ENCODE measurements at regions not wholly inside any gene's neighbourhood (a gene's known extent, or its start where the extent isn't known, plus 50 kb on each side); places are given as distances from the start of the nearest gene placed in this dataset.
A peak's percentile ranks its signal among the peaks of the same experiment; 100 is the strongest.

DNA sequence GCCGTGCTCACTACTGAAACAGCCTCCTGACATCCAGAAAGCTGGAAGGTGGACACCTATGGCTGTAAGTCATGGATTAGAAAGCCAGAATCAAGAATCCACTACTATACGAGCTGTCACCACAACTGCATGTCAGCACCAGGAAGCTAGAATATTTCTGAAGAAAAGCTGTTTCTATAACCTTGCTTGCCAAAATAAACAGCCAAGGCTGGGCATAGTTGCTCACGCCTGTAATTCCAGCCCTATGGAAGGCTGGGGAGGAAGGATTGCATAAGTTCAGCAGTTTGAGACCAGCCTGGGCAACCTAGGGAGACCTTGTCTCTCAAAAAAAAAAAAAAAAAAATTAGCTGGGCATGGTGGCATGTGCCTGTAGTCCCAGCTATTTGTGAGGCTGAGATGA is 96.3 kb upstream of the GAREM1 start:
- H3K27me3 Mint-ChIP-seq: peaks cover 15 to 28% (median 16%) of the 10 kb centered on the region in 3 donors
- H3K4me1 Mint-ChIP-seq: no peaks in the 10 kb centered on the region
- DNase-seq (no peak), ATAC-seq (ENCODE audit: low read depth in 2 of 2) (no peak)
- no peak overlapping the region for H3K4me3 Mint-ChIP-seq
- peaks cover 0 to 3% (median 0%) of the 10 kb centered on the region in 7 donors for H3K9me3 Mint-ChIP-seq
- H3K36me3 Mint-ChIP-seq: no peaks in the 10 kb centered on the region
- H3K27ac Mint-ChIP-seq: no peak overlapping the region

- Mint-ChIP-seq H3K36me3 (no peaks in the 10 kb centered on the region), H3K4me3 (no peak overlapping the region), H3K27me3 (peaks cover 15 to 26% (median 26%) of the 10 kb centered on the region in 3 donors), H3K27ac (no peak overlapping the region), H3K9me3 (no peaks in the 10 kb centered on the region), H3K4me1 (no peaks in the 10 kb centered on the region)
- ATAC-seq (ENCODE audit: low read depth in 2 of 2): no peak
- DNase-seq: no peak
These were observed 83.1 kb upstream of the GAREM1 start for GRCh38 chr18:32553640-32554365.

DNA sequence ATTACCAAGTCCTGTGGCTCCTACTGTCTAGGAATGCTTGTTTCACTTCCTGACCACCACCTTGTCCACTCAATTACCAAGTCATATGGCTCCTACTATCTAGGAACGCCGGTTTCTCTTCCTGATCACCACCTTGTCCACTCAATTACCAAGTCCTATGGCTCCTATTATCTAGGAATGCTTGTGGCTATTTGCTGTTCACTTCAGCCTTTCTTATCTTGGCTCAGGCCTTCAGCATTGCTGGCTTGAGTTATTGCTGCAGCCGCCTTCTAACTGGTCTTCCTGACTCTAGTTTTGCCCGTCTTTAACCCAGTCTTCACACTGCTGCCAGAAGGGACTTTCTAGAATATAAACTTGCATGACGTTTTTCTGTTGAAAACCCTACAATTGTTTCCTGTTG is 82.5 kb upstream of the GAREM1 start:
- Mint-ChIP-seq H3K4me1 (no peaks in the 10 kb centered on the region), H3K27me3 (peaks cover 20 to 32% (median 26%) of the 10 kb centered on the region in 3 donors), H3K36me3 (no peaks in the 10 kb centered on the region), H3K9me3 (no peaks in the 10 kb centered on the region), H3K4me3 (no peak overlapping the region), H3K27ac (no peak overlapping the region)
- no peak for ATAC-seq (ENCODE audit: low read depth in 2 of 2)
- no peak for DNase-seq

GRCh38 chr18:32552421-32553030 is 81.8 kb upstream of the GAREM1 start:
- H3K4me1 Mint-ChIP-seq: no peaks in the 10 kb centered on the region
- H3K27me3 Mint-ChIP-seq: peaks cover 21 to 33% (median 26%) of the 10 kb centered on the region in 3 donors
- H3K4me3 Mint-ChIP-seq: no peak overlapping the region
- DNase-seq (peak; percentile 33), ATAC-seq (ENCODE audit: low read depth in 2 of 2) (peak; percentile 56 to 59)
- peak overlapping the region in 1 of 6 donors; percentile 44 for H3K27ac Mint-ChIP-seq
- H3K36me3 Mint-ChIP-seq: no peaks in the 10 kb centered on the region
- H3K9me3 Mint-ChIP-seq: no peaks in the 10 kb centered on the region

DNA sequence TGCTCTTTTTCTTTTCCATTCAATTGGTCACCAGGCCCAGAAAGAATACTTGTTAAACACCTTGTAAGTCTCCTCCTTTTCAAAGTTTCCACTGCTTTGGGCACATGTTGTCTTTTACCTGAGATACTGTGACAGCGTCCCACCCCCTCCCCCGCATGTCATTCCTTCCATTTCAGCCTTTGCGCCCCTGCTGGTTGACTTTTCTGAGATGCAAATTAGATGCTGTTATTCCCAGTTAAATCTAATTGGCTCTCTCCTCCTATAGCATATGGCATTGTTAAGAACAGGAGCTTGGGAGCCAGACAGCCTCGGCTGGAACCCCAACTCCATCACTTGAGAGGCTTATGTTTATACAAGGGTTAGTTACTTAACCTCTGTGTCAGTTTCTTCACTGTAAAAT is 80.3 kb upstream of the GAREM1 start:
- ATAC-seq (ENCODE audit: low read depth in 2 of 2): no peak
- H3K4me3 Mint-ChIP-seq: no peak overlapping the region
- no peak for DNase-seq
- H3K36me3 Mint-ChIP-seq: no peaks in the 10 kb centered on the region
- H3K27me3 Mint-ChIP-seq: peaks cover 23 to 34% (median 27%) of the 10 kb centered on the region in 3 donors
- H3K27ac Mint-ChIP-seq: peak overlapping the region in 1 of 6 donors; percentile 2
- H3K4me1 Mint-ChIP-seq: no peaks in the 10 kb centered on the region
- no peaks in the 10 kb centered on the region for H3K9me3 Mint-ChIP-seq

DNA sequence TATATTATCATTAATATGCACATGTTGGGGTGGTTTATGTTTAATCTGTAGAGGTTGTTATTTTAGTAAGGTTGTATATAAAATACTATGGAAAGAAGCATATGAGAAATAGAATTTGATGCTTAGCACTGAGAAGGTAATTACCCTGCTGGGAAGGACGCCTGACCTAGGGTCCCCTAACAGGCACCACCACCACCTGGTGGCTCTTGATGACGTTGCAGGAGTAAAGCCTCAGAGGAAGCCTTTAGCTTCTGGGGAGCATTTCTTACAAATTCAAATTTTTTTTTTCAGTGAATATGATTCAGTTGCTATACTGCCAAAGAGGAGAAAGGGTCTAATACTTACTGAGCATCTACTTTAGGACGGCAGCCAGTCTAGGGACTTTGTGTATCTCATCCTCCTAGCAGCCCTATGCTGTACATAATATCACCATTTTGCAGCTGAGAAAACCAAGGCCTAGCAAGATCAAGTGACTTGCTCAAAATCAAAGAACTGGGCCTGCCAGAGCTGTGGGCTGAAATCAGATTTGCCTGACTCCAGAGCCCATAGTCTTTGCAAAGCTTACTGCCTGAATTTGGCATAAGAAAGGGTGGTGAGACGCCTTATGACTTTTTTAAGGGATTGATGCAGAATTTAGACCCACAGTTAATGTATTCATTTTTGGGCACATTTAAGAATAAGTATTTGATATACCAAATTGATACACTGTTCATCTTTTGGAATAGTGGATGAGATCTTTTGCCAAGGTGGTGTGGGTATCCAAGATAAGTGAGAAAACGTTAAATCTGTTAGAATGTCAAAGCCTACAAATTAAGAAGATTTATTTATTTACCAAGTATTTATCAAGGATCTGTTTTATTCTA is 78.8 kb upstream of the GAREM1 start:
- Mint-ChIP-seq H3K27ac (no peak overlapping the region), H3K27me3 (peaks cover 31 to 36% (median 33%) of the 10 kb centered on the region in 3 donors), H3K36me3 (no peaks in the 10 kb centered on the region), H3K9me3 (no peaks in the 10 kb centered on the region), H3K4me3 (no peak overlapping the region), H3K4me1 (no peaks in the 10 kb centered on the region)
- DNase-seq: peak; percentile 3
- peak; percentile 50 to 64 for ATAC-seq (ENCODE audit: low read depth in 2 of 2)

- DNase-seq: no peak
- Mint-ChIP-seq H3K36me3 (no peaks in the 10 kb centered on the region), H3K27ac (no peak overlapping the region), H3K4me1 (no peaks in the 10 kb centered on the region), H3K9me3 (no peaks in the 10 kb centered on the region), H3K4me3 (no peak overlapping the region), H3K27me3 (peaks cover 29 to 33% (median 32%) of the 10 kb centered on the region in 3 donors)
- ATAC-seq (ENCODE audit: low read depth in 2 of 2): no peak
These were observed 78.0 kb upstream of the GAREM1 start for GRCh38 chr18:32548688-32549087.

DNA sequence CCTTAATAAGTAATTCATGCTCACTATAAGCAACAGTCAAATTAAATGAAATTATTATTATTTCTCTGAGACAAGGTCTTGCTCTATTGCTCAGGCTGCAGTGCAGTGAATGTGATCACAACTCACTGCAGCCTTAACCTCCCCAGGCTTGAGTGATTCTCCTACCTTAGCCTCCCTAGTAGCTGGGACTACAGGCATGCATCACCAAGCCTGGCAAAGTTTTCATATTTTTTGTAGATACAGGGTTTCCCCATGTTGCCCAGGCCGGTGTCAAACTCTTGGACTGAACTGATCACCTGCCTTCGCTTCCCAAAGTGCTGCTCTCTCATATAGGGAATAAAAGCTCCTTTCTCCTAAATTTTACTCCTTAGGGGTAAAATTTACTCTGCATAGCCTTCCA is 74.9 kb upstream of the GAREM1 start:
- no peaks in the 10 kb centered on the region for H3K36me3 Mint-ChIP-seq
- no peak overlapping the region for H3K27ac Mint-ChIP-seq
- peaks cover 25 to 31% (median 29%) of the 10 kb centered on the region in 3 donors for H3K27me3 Mint-ChIP-seq
- no peak for DNase-seq
- no peaks in the 10 kb centered on the region for H3K9me3 Mint-ChIP-seq
- no peak for ATAC-seq (ENCODE audit: low read depth in 2 of 2)
- H3K4me3 Mint-ChIP-seq: no peak overlapping the region
- no peaks in the 10 kb centered on the region for H3K4me1 Mint-ChIP-seq

DNA sequence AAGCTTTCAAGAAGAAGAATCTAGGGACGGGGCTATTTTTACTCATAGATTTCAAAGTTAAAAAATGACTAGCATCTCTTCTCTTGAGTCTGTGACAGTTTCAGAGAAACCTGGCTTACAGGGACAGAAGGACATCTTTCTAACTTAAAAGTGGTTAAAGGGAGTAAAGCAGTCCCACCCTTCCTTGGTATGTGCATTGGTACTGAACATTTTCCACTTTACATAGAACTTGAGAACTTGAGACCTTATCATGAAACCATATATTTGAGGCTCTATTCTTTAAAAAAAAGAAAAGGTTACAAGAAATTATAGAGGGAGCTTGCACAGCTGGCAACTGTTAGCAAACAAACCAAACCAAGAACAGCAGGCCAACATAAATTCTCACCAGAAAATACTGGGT is 73.4 kb upstream of the GAREM1 start:
- Mint-ChIP-seq H3K4me1 (no peaks in the 10 kb centered on the region), H3K9me3 (no peaks in the 10 kb centered on the region), H3K27me3 (peaks cover 25 to 32% (median 30%) of the 10 kb centered on the region in 3 donors), H3K4me3 (no peak overlapping the region), H3K27ac (no peak overlapping the region), H3K36me3 (no peaks in the 10 kb centered on the region)
- DNase-seq (no peak), ATAC-seq (ENCODE audit: low read depth in 2 of 2) (no peak)

- no peak overlapping the region for H3K27ac Mint-ChIP-seq
- ATAC-seq (ENCODE audit: low read depth in 2 of 2): no peak
- peaks cover 24 to 26% (median 25%) of the 10 kb centered on the region in 3 donors for H3K27me3 Mint-ChIP-seq
These were observed 71.6 kb upstream of the GAREM1 start for GRCh38 chr18:32542221-32542798.

GRCh38 chr18:32530947-32531651 is 60.4 kb upstream of the GAREM1 start:
- ATAC-seq (ENCODE audit: low read depth in 2 of 2): no peak
- peaks cover 5 to 10% (median 6%) of the 10 kb centered on the region in 3 donors for H3K27me3 Mint-ChIP-seq
- no peaks in the 10 kb centered on the region for H3K36me3 Mint-ChIP-seq
- no peak overlapping the region for H3K4me3 Mint-ChIP-seq
- H3K27ac Mint-ChIP-seq: no peak overlapping the region
- H3K9me3 Mint-ChIP-seq: no peaks in the 10 kb centered on the region
- no peak for DNase-seq
- H3K4me1 Mint-ChIP-seq: no peaks in the 10 kb centered on the region

More at GRCh38 chr18:32542221-32542798, 71.6 kb upstream of the GAREM1 start:
- Mint-ChIP-seq H3K36me3 (no peaks in the 10 kb centered on the region), H3K9me3 (no peaks in the 10 kb centered on the region), H3K4me3 (no peak overlapping the region), H3K4me1 (no peaks in the 10 kb centered on the region)
- DNase-seq: no peak

- Mint-ChIP-seq H3K27ac (no peak overlapping the region), H3K36me3 (no peaks in the 10 kb centered on the region), H3K4me1 (no peaks in the 10 kb centered on the region), H3K27me3 (peaks cover 0 to 8% (median 5%) of the 10 kb centered on the region in 3 donors), H3K9me3 (no peaks in the 10 kb centered on the region), H3K4me3 (no peak overlapping the region)
- ATAC-seq (ENCODE audit: low read depth in 2 of 2) (no peak), DNase-seq (no peak)
These were observed 59.2 kb upstream of the GAREM1 start for GRCh38 chr18:32529722-32530420.

All from naive B cell (primary cell).